Ovary (tissue), 3 donors: ENCODE measurements at regions not wholly inside any gene's neighbourhood (a gene's known extent, or its start where the extent isn't known, plus 50 kb on each side); places are given as distances from the start of the nearest gene placed in this dataset.

Experiments
- CTCF ChIP-seq, 3 donors: fragments of 450-650 bp in 2 of 3; fragments of 200-600 bp in 1 of 3; IDR thresholded peaks; one replicate each; pipeline versions ENCODE4 v1.5.1 to v1.8.0; 2016 to 2022; ENCODE audit warnings: antibody characterized with exemption in 3 of 3, mild to moderate bottlenecking in 1 of 3
- EP300 ChIP-seq: sonication (generic); formaldehyde crosslinking; IDR thresholded peaks from one replicate; pipeline ENCODE4 v1.6.1; 2017; ENCODE audit warnings: antibody characterized with exemption
- POLR2A ChIP-seq: fragments of 450-650 bp; IDR thresholded peaks from one replicate; pipeline ENCODE4 v1.6.1; 2017; ENCODE audit warnings: antibody characterized with exemption, mild to moderate bottlenecking, moderate library complexity
- donor health status: DM: no; HTN: no; CAD: no.

DNA sequence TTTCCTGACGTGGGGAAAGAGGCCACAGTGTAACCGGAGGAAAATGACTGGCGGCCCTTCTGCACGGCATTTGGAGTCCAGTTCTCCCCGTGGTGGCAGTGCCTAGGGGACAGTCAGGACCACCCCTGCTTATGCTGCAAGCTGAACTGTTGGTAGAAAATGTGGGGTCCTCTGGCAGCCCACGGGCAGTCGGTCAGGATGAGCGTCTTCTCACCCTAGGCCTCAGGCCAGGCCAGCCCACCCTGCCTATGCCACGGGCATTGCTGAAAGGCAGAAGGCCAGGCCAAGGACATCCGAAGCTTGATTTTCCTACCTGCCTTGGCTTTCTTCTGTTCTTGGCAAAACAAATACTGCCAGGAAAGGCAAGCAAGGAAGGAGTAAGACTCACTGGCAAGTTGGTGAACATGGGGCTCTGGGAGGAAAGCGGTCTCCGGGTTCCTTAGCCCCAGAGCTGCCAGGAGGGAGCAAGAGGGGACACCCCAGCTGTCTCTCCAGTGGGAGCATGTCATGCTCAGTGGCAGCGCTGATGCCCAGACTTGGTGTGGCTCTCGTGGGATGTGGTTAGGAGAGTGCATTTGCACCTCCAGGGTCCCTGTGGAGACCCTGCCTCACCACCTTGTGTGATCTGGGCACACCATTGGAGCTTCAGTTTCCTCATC lies 311.6 kb downstream of the QKI start:
- no peak for TF ChIP-seq CTCF (IDR thresholded peaks at IDR 0.05)
- TF ChIP-seq POLR2A = no peak
- TF ChIP-seq EP300 = no peak
